PC-9 (cell line): ENCODE measurements at regions not wholly inside any gene's neighbourhood (a gene's known extent, or its start where the extent isn't known, plus 50 kb on each side); places are given as distances from the start of the nearest gene placed in this dataset.
"Not testable (repeated sequence)": the region's sequence is repeated elsewhere in the genome, so short reads cannot be mapped to it uniquely, and the experiment has no call there.

Experiments used
- CTCF ChIP-seq: fragments of 200-600 bp; sonication (generic); conservative IDR thresholded peaks from 2 replicates; pipeline ENCODE4 v1.6.1; 2017; ENCODE audit warnings: mixed run types, antibody characterized with exemption, mild to moderate bottlenecking, moderate library complexity
- EZH2 ChIP-seq: fragments of 200-600 bp; sonication (generic); IDR thresholded peaks from 2 replicates; pipeline ENCODE4 v1.8.0; 2017; ENCODE audit warnings: antibody characterized with exemption, low read depth

GRCh38 chr9:62833323-62834200 is 1643.7 kb downstream of the SPATA31A7 start:
- not testable (repeated sequence) for TF ChIP-seq CTCF, EZH2
